B cell (primary cell): ENCODE measurements at regions not wholly inside any gene's neighbourhood (a gene's known extent, or its start where the extent isn't known, plus 50 kb on each side); places are given as distances from the start of the nearest gene placed in this dataset.
A peak's percentile ranks its signal among the peaks of the same experiment; 100 is the strongest.

Experiments used
- ATAC-seq: fragments of 200-7000 bp; cut with Tn5 transposase; one replicate; pipeline ENCODE4 v1.10.0; 2021; ENCODE audit warnings: low read depth, mild to moderate bottlenecking, moderate number of reproducible peaks, moderate library complexity
- CTCF ChIA-PET: fragments of 350-600 bp; sonication (Branson Sonifier 250); formaldehyde crosslinking; loops from one replicate; lab custom pipeline; 2021; ENCODE audit warnings: antibody characterized with exemption, inconsistent platforms; lab: Charles Lee
- POLR2A ChIA-PET: fragments of 350-600 bp; sonication (Branson Sonifier 250); formaldehyde crosslinking; loops from one replicate; lab custom pipeline; 2021; ENCODE audit warnings: antibody characterized with exemption; lab: Charles Lee
- DNase-seq: peaks from one replicate; pipeline ENCODE4 v3.0.0; 2013
- H2AFZ ChIP-seq: 2 replicates; pipeline ENCODE4 v1.6.1; 2012; ENCODE audit warnings: mild to moderate bottlenecking, low read depth, low read length; ENCODE audit not compliant: insufficient read depth, poor library complexity, severe bottlenecking
- H3K27ac ChIP-seq, 2 donors: 1 replicate in 1 of 2; 2 replicates in 1 of 2; pipeline ENCODE4 v1.5.1; 2012 to 2013; ENCODE audit warnings: low read length in 2 of 2, mild to moderate bottlenecking in 2 of 2, moderate library complexity in 1 of 2
- H3K27me3 ChIP-seq, 4 experiments: fragments of 200-600 bp in 1 of 4; sonication (generic) in 1 of 4; replicated peaks in 1 of 4; 1 replicate in 2 of 4; 2 replicates in 2 of 4; pipeline versions ENCODE4 v1.6.1 to v1.7.0; 2013 to 2016; ENCODE audit warnings: low read length in 3 of 4, mild to moderate bottlenecking in 2 of 4, mixed read lengths in 1 of 4, moderate library complexity in 1 of 4; ENCODE audit not compliant: insufficient read depth in 4 of 4, control insufficient read depth in 3 of 4; ENCODE audit errors: control extremely low read depth in 1 of 4
- H3K36me3 ChIP-seq, 2 experiments: replicated peaks in 1 of 2; 1 replicate in 1 of 2; 2 replicates in 1 of 2; pipeline versions ENCODE4 v1.6.1 to v1.7.1; 2013; ENCODE audit warnings: low read length in 1 of 2; ENCODE audit not compliant: insufficient read depth in 2 of 2, control insufficient read depth in 1 of 2; ENCODE audit errors: control extremely low read depth in 1 of 2, extremely low read depth in 1 of 2
- H3K4me1 ChIP-seq, 2 donors: fragments of 200-600 bp in 1 of 2; sonication (generic) in 1 of 2; 1 replicate in 1 of 2; 2 replicates in 1 of 2; pipeline versions ENCODE4 v1.5.1 to v1.6.1; 2013 to 2017; ENCODE audit warnings: low read length in 2 of 2; ENCODE audit not compliant: control insufficient read depth in 2 of 2, insufficient read depth in 2 of 2
- H3K4me2 ChIP-seq: replicated peaks from 2 replicates; pipeline ENCODE3; 2012; ENCODE audit warnings: mild to moderate bottlenecking, low read depth, low read length; ENCODE audit not compliant: poor library complexity, severe bottlenecking
- H3K4me3 ChIP-seq, 5 experiments: fragments of 200-600 bp in 1 of 5; sonication (generic) in 1 of 5; 1 replicate in 3 of 5; 2 replicates in 2 of 5; pipeline versions ENCODE4 v1.5.1 to v1.7.0; 2011 to 2016; ENCODE audit warnings: low read length in 4 of 5, mild to moderate bottlenecking in 4 of 5, low read depth in 2 of 5, control low read depth in 1 of 5, moderate library complexity in 1 of 5; ENCODE audit not compliant: insufficient read depth in 1 of 5; ENCODE audit errors: control extremely low read depth in 1 of 5, extremely low read depth in 1 of 5
- H3K79me2 ChIP-seq: fragments of 200-600 bp; sonication (generic); one replicate; pipeline ENCODE4 v1.6.0; 2016; ENCODE audit warnings: low read length; ENCODE audit not compliant: control insufficient read depth, insufficient read depth
- H3K9ac ChIP-seq: fragments of 200-600 bp; sonication (generic); 2 replicates; pipeline ENCODE4 v1.6.1; 2017; ENCODE audit warnings: mild to moderate bottlenecking, low read length, moderate library complexity
- H3K9me3 ChIP-seq, 3 donors: one replicate each; pipeline versions ENCODE4 v1.6.1 to v1.7.1; 2013; ENCODE audit warnings: low read length in 2 of 3; ENCODE audit not compliant: control insufficient read depth in 2 of 3, insufficient read depth in 1 of 3; ENCODE audit errors: control extremely low read depth in 1 of 3
- H4K20me1 ChIP-seq: 2 replicates; pipeline ENCODE4 v1.6.0; 2012; ENCODE audit warnings: mild to moderate bottlenecking, low read length; ENCODE audit not compliant: insufficient read depth, control insufficient read depth, poor library complexity, severe bottlenecking
- H3K27ac Mint-ChIP-seq: one replicate; pipeline ENCODE4 v1.8.0; 2021; ENCODE audit warnings: mixed read lengths
- H3K27me3 Mint-ChIP-seq: one replicate; pipeline ENCODE4 v1.8.0; 2021; ENCODE audit warnings: mixed read lengths
- H3K4me1 Mint-ChIP-seq: one replicate; pipeline ENCODE4 v1.8.0; 2021; ENCODE audit warnings: mixed read lengths
- H3K4me3 Mint-ChIP-seq: one replicate; pipeline ENCODE4 v1.8.0; 2021; ENCODE audit warnings: mixed read lengths
- H3K9me3 Mint-ChIP-seq: one replicate; pipeline ENCODE4 v1.8.0; 2022; ENCODE audit warnings: mixed read lengths; ENCODE audit not compliant: insufficient read depth
- EZH2 ChIP-seq: IDR thresholded peaks from 2 replicates; pipeline ENCODE4 v1.6.1; 2012; ENCODE audit warnings: borderline replicate concordance, low read depth, mild to moderate bottlenecking, moderate library complexity, low read length; ENCODE audit not compliant: insufficient read depth, poor library complexity, severe bottlenecking
- WGBS: methylation state at CpG from one replicate; pipeline ENCODE4 v1.1.5; 2013; ENCODE audit warnings: missing lambda C conversion rate; ENCODE audit not compliant: insufficient coverage; 5-methylcytosine and 5-hydroxymethylcytosine counted together
- intact Hi-C: fragments of 100-400 bp; cut with micrococcal nuclease; formaldehyde crosslinking; loops from one replicate; pipeline ENCODE4 v1.10.0; 2022
- TF ChIP-seq, protein P1 (sequence below): fragments of 200-600 bp; IDR thresholded peaks from one replicate; pipeline ENCODE4 v1.8.0; 2022; ENCODE audit warnings: antibody characterized with exemption, mild to moderate bottlenecking

- H3K9ac ChIP-seq = no peak overlapping the region
- H3K27me3 ChIP-seq = no peaks in the 10 kb centered on the region
- POLR2A ChIA-PET = no interaction called here
These were observed 362.4 kb upstream of the ZNF32 start for GRCh38 chr10:44010873-44011602.

More at GRCh38 chr10:44010873-44011602, 362.4 kb upstream of the ZNF32 start:
- no peaks in the 10 kb centered on the region for H3K4me1 ChIP-seq
- Mint-ChIP-seq H3K4me3 (no peak overlapping the region), H3K27ac (no peak overlapping the region), H3K27me3 (no peaks in the 10 kb centered on the region), H3K4me1 (no peaks in the 10 kb centered on the region), H3K9me3 (peaks cover 4% of the 10 kb centered on the region)
- whole genome bisulfite sequencing = no CpG with 5 or more reads among the region's 2 CpGs
- H3K36me3 ChIP-seq = no peaks in the 10 kb centered on the region
- no peak overlapping the region for H3K4me2 ChIP-seq
- intact Hi-C loops = no loop called here
- H4K20me1 ChIP-seq = no peaks in the 10 kb centered on the region
- CTCF ChIA-PET = no interaction called here
- H3K9me3 ChIP-seq = peaks cover 0 to 7% (median 0%) of the 10 kb centered on the region in 3 donors
- H3K27ac ChIP-seq = no peak overlapping the region
- no peak for DNase-seq
- peak; percentile 7 for ATAC-seq
- H3K79me2 ChIP-seq = no peaks in the 10 kb centered on the region
- no peak overlapping the region for H2AFZ ChIP-seq
- no peak overlapping the region for H3K4me3 ChIP-seq
- TF ChIP-seq, protein P1, sequence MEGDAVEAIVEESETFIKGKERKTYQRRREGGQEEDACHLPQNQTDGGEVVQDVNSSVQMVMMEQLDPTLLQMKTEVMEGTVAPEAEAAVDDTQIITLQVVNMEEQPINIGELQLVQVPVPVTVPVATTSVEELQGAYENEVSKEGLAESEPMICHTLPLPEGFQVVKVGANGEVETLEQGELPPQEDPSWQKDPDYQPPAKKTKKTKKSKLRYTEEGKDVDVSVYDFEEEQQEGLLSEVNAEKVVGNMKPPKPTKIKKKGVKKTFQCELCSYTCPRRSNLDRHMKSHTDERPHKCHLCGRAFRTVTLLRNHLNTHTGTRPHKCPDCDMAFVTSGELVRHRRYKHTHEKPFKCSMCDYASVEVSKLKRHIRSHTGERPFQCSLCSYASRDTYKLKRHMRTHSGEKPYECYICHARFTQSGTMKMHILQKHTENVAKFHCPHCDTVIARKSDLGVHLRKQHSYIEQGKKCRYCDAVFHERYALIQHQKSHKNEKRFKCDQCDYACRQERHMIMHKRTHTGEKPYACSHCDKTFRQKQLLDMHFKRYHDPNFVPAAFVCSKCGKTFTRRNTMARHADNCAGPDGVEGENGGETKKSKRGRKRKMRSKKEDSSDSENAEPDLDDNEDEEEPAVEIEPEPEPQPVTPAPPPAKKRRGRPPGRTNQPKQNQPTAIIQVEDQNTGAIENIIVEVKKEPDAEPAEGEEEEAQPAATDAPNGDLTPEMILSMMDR = no peak
- no peak for TF ChIP-seq EZH2
